Calu3 (cell line): ENCODE measurements at regions not wholly inside any gene's neighbourhood (a gene's known extent, or its start where the extent isn't known, plus 50 kb on each side); places are given as distances from the start of the nearest gene placed in this dataset.

ENCODE experiments used
- BruUV-seq: library from RNA; stranded (reverse); fragments of 400-500 nt; replicated peaks from 2 replicates; lab custom pipeline; 2021; lab: Mats Ljungman, UMichigan
- CTCF ChIA-PET: fragments of 300-600 bp; sonication (Branson Sonifier 250); formaldehyde crosslinking; loops from one replicate; lab custom pipeline; 2022; ENCODE audit warnings: antibody characterized with exemption; lab: Charles Lee
- DNase-seq: peaks from one replicate; pipeline ENCODE4 v3.0.0; 2022
- H3K27ac Mint-ChIP-seq: one replicate; pipeline ENCODE4 v1.8.0; 2022; ENCODE audit warnings: mixed read lengths; ENCODE audit not compliant: unreplicated experiment
- H3K27me3 Mint-ChIP-seq: one replicate; pipeline ENCODE4 v1.8.0; 2022; ENCODE audit warnings: mixed read lengths; ENCODE audit not compliant: unreplicated experiment
- H3K36me3 Mint-ChIP-seq: one replicate; pipeline ENCODE4 v1.8.0; 2022; ENCODE audit warnings: mild to moderate bottlenecking, moderate library complexity, mixed read lengths; ENCODE audit not compliant: insufficient read depth, unreplicated experiment
- H3K4me1 Mint-ChIP-seq: one replicate; pipeline ENCODE4 v1.8.0; 2022; ENCODE audit warnings: mild to moderate bottlenecking, low read depth, mixed read lengths; ENCODE audit not compliant: unreplicated experiment
- H3K4me3 Mint-ChIP-seq: one replicate; pipeline ENCODE4 v1.8.0; 2022; ENCODE audit warnings: mild to moderate bottlenecking, low read depth, moderate library complexity, mixed read lengths; ENCODE audit not compliant: unreplicated experiment
- H3K9me3 Mint-ChIP-seq: one replicate; pipeline ENCODE4 v1.8.0; 2022; ENCODE audit warnings: low read depth, mixed read lengths; ENCODE audit not compliant: unreplicated experiment
- CTCF ChIP-seq: fragments of 200-600 bp; IDR thresholded peaks from one replicate; pipeline ENCODE4 v1.8.0; 2022; ENCODE audit warnings: antibody characterized with exemption; ENCODE audit not compliant: unreplicated experiment
- intact Hi-C: fragments of 100-400 bp; cut with micrococcal nuclease; formaldehyde crosslinking; loops from one replicate; pipeline ENCODE4 v1.10.0; 2022; ENCODE audit not compliant: unreplicated experiment

GRCh38 chr2:154978710-154979109 lies 280.2 kb downstream of the KCNJ3 start:
- H3K36me3 Mint-ChIP-seq = no peaks in the 10 kb centered on the region
- CTCF ChIA-PET = no interaction called here
- DNase-seq = no peak
- H3K4me3 Mint-ChIP-seq = no peak overlapping the region
- H3K27me3 Mint-ChIP-seq = no peaks in the 10 kb centered on the region
- TF ChIP-seq CTCF = no peak
- no TSS peak for BruUV-seq
- no peak overlapping the region for H3K27ac Mint-ChIP-seq
- H3K9me3 Mint-ChIP-seq = no peaks in the 10 kb centered on the region
- intact Hi-C loops = no loop called here
- no peaks in the 10 kb centered on the region for H3K4me1 Mint-ChIP-seq

- no peak for TF ChIP-seq CTCF
- BruUV-seq = no TSS peak
- no peak for DNase-seq
- Mint-ChIP-seq H3K36me3 (no peaks in the 10 kb centered on the region), H3K27ac (no peak overlapping the region), H3K9me3 (no peaks in the 10 kb centered on the region), H3K27me3 (no peaks in the 10 kb centered on the region), H3K4me1 (no peaks in the 10 kb centered on the region), H3K4me3 (no peak overlapping the region)
- intact Hi-C loops = no loop called here
- CTCF ChIA-PET = no interaction called here
Measured at GRCh38 chr2:154978244-154978643, 279.7 kb downstream of the KCNJ3 start.

- no peak overlapping the region for H3K4me3 Mint-ChIP-seq
- no peak for DNase-seq
- no peak for TF ChIP-seq CTCF
- H3K36me3 Mint-ChIP-seq = no peaks in the 10 kb centered on the region
- CTCF ChIA-PET = no interaction called here
- no peaks in the 10 kb centered on the region for H3K27me3 Mint-ChIP-seq
- no TSS peak for BruUV-seq
- no peaks in the 10 kb centered on the region for H3K4me1 Mint-ChIP-seq
- no peaks in the 10 kb centered on the region for H3K9me3 Mint-ChIP-seq
- H3K27ac Mint-ChIP-seq = peak overlapping the region; percentile 6
- intact Hi-C loops = no loop called here
Measured at GRCh38 chr2:154974041-154974440, 275.5 kb downstream of the KCNJ3 start.

- no peak for TF ChIP-seq CTCF
- Mint-ChIP-seq H3K27me3 (no peaks in the 10 kb centered on the region), H3K9me3 (peaks cover 3% of the 10 kb centered on the region), H3K36me3 (no peaks in the 10 kb centered on the region), H3K4me3 (no peak overlapping the region), H3K27ac (no peak overlapping the region), H3K4me1 (no peaks in the 10 kb centered on the region)
- intact Hi-C loops = no loop called here
- CTCF ChIA-PET = no interaction called here
- BruUV-seq = no TSS peak
- no peak for DNase-seq
Measured at GRCh38 chr2:154963511-154963910, 265.0 kb downstream of the KCNJ3 start.
